ENCODE measurements at regions not wholly inside any gene's neighbourhood (a gene's known extent, or its start where the extent isn't known, plus 50 kb on each side); places are given as distances from the start of the nearest gene placed in this dataset.

GRCh38 chr20:60906555-60906954, 345.5 kb upstream of the CDH4 start:
- TF ChIP-seq CTCF (IDR thresholded peaks at IDR 0.05; ENCODE audit: insufficient read depth, low read length): no peak
- TF ChIP-seq POLR2AphosphoS5 (IDR thresholded peaks at IDR 0.05; ENCODE audit: low read depth): no peak
- TF ChIP-seq SPI1 (IDR thresholded peaks at IDR 0.05; ENCODE audit: borderline replicate concordance, low read depth): no peak
- no peak for TF ChIP-seq REST (IDR thresholded peaks at IDR 0.05; ENCODE audit: insufficient replicate concordance, low read depth)

Data from HL-60 (cell line).